ENCODE measurements at regions not wholly inside any gene's neighbourhood (a gene's known extent, or its start where the extent isn't known, plus 50 kb on each side); places are given as distances from the start of the nearest gene placed in this dataset.
A peak's percentile ranks its signal among the peaks of the same experiment; 100 is the strongest.

GRCh38 chr11:71119656-71120269, 132.6 kb downstream of the SHANK2 start:
- DNase-seq (ENCODE audit: low spot score) = no peak
- H3K9me3 ChIP-seq (ENCODE audit: low read depth) = no peaks in the 10 kb centered on the region
- H3K4me1 Mint-ChIP-seq = peaks cover 6% of the 10 kb centered on the region
- H2AFZ ChIP-seq (replicated peaks) = no peak overlapping the region
- no peaks in the 10 kb centered on the region for H3K79me2 ChIP-seq (ENCODE audit: low read depth)
- H3K36me3 ChIP-seq = no peaks in the 10 kb centered on the region
- no peaks in the 10 kb centered on the region for H3K27me3 ChIP-seq
- H3K27me3 Mint-ChIP-seq (ENCODE audit: insufficient read depth, low read depth) = peaks cover 13% of the 10 kb centered on the region
- H3K4me3 ChIP-seq = no peak overlapping the region
- H3K27ac Mint-ChIP-seq = peak overlapping the region; percentile 78
- no peaks in the 10 kb centered on the region for H3F3A ChIP-seq (ENCODE audit: low read depth)
- H4K20me1 ChIP-seq (ENCODE audit: low read depth) = no peaks in the 10 kb centered on the region
- no peak overlapping the region for H3K4me2 ChIP-seq
- no peak overlapping the region for H3K27ac ChIP-seq
- no peaks in the 10 kb centered on the region for H3K4me1 ChIP-seq
- H3K9ac ChIP-seq = no peak overlapping the region
- no peaks in the 10 kb centered on the region for H3K9me3 Mint-ChIP-seq
- no peaks in the 10 kb centered on the region for H3K36me3 Mint-ChIP-seq
- TF ChIP-seq EZH2 (IDR thresholded peaks at IDR 0.05) = no peak
- TF ChIP-seq, protein P1, sequence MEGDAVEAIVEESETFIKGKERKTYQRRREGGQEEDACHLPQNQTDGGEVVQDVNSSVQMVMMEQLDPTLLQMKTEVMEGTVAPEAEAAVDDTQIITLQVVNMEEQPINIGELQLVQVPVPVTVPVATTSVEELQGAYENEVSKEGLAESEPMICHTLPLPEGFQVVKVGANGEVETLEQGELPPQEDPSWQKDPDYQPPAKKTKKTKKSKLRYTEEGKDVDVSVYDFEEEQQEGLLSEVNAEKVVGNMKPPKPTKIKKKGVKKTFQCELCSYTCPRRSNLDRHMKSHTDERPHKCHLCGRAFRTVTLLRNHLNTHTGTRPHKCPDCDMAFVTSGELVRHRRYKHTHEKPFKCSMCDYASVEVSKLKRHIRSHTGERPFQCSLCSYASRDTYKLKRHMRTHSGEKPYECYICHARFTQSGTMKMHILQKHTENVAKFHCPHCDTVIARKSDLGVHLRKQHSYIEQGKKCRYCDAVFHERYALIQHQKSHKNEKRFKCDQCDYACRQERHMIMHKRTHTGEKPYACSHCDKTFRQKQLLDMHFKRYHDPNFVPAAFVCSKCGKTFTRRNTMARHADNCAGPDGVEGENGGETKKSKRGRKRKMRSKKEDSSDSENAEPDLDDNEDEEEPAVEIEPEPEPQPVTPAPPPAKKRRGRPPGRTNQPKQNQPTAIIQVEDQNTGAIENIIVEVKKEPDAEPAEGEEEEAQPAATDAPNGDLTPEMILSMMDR (IDR thresholded peaks at IDR 0.05) = no peak
- no peak for TF ChIP-seq EZH2phosphoT487 (IDR thresholded peaks at IDR 0.05)
- H3K4me3 Mint-ChIP-seq = peak overlapping the region; percentile 41

DNA sequence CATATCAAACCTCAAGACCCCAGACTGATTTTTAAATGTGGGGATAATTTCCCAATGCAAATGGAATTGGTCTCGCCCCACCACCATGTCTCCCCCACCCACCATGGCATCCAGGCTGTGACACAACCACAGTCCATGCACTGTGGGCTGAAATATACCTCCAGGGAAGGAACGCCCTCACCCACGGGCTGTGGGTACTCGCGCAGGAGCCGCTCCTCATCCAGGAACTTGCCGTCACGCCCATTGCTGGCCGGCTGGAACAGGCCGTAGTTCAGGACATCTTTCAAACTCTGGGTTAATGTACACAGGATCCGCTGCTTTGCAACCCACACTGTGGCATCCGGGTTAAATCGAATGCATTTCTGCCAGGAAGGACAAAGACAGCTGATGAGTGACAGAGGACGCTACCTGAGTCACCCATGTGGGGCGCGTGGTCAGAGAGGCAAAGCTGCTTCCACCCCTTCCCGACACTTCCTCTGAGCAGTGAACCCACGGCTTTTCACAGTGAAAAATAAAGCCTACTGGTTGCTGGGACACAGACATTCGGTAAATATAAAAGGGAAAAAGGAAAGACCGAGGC, 133.6 kb downstream of the SHANK2 start:
- Histone ChIP-seq H3K79me2 (ENCODE audit: low read depth) (no peaks in the 10 kb centered on the region), H3K9me3 (ENCODE audit: low read depth) (no peaks in the 10 kb centered on the region), H3K4me2 (no peak overlapping the region), H3K9ac (no peak overlapping the region), H3K4me1 (no peaks in the 10 kb centered on the region), H3K27ac (no peak overlapping the region), H4K20me1 (ENCODE audit: low read depth) (no peaks in the 10 kb centered on the region), H3K27me3 (no peaks in the 10 kb centered on the region), H3F3A (ENCODE audit: low read depth) (no peaks in the 10 kb centered on the region), H2AFZ (replicated peaks) (no peak overlapping the region), H3K36me3 (no peaks in the 10 kb centered on the region), H3K4me3 (no peak overlapping the region)
- no peaks in the 10 kb centered on the region for H3K9me3 Mint-ChIP-seq
- peaks cover 11% of the 10 kb centered on the region for H3K27me3 Mint-ChIP-seq (ENCODE audit: insufficient read depth, low read depth)
- H3K4me1 Mint-ChIP-seq = peaks cover 6% of the 10 kb centered on the region
- no peak overlapping the region for H3K4me3 Mint-ChIP-seq
- no peak for DNase-seq (ENCODE audit: low spot score)
- H3K27ac Mint-ChIP-seq = no peak overlapping the region
- TF ChIP-seq EZH2 (IDR thresholded peaks at IDR 0.05) (no peak), EZH2phosphoT487 (IDR thresholded peaks at IDR 0.05) (no peak)
- TF ChIP-seq, protein P1 (IDR thresholded peaks at IDR 0.05) = no peak
- H3K36me3 Mint-ChIP-seq = no peaks in the 10 kb centered on the region

- TF ChIP-seq, protein P1 (IDR thresholded peaks at IDR 0.05) = no peak
- TF ChIP-seq EZH2 (IDR thresholded peaks at IDR 0.05) (no peak), EZH2phosphoT487 (IDR thresholded peaks at IDR 0.05) (no peak)
- H3K27me3 Mint-ChIP-seq (ENCODE audit: insufficient read depth, low read depth) = peaks cover 6% of the 10 kb centered on the region
- no peak for DNase-seq (ENCODE audit: low spot score)
These were observed 135.1 kb downstream of the SHANK2 start for GRCh38 chr11:71117311-71117710.

More at GRCh38 chr11:71117311-71117710, 135.1 kb downstream of the SHANK2 start:
- Histone ChIP-seq H3K36me3 (no peaks in the 10 kb centered on the region), H2AFZ (replicated peaks) (no peak overlapping the region), H3K9ac (no peak overlapping the region), H3K4me3 (no peak overlapping the region), H3K4me2 (no peak overlapping the region), H3K27ac (no peak overlapping the region), H3K9me3 (ENCODE audit: low read depth) (no peaks in the 10 kb centered on the region), H4K20me1 (ENCODE audit: low read depth) (no peaks in the 10 kb centered on the region), H3F3A (ENCODE audit: low read depth) (no peaks in the 10 kb centered on the region), H3K79me2 (ENCODE audit: low read depth) (no peaks in the 10 kb centered on the region), H3K27me3 (no peaks in the 10 kb centered on the region), H3K4me1 (peaks cover 10% of the 10 kb centered on the region)
- peaks cover 12% of the 10 kb centered on the region for H3K4me1 Mint-ChIP-seq
- H3K27ac Mint-ChIP-seq = no peak overlapping the region
- H3K36me3 Mint-ChIP-seq = no peaks in the 10 kb centered on the region
- H3K4me3 Mint-ChIP-seq = no peak overlapping the region
- no peaks in the 10 kb centered on the region for H3K9me3 Mint-ChIP-seq
